ENCODE measurements at regions not wholly inside any gene's neighbourhood (a gene's known extent, or its start where the extent isn't known, plus 50 kb on each side); places are given as distances from the start of the nearest gene placed in this dataset.
"Not testable (repeated sequence)": the region's sequence is repeated elsewhere in the genome, so short reads cannot be mapped to it uniquely, and the experiment has no call there.

DNA sequence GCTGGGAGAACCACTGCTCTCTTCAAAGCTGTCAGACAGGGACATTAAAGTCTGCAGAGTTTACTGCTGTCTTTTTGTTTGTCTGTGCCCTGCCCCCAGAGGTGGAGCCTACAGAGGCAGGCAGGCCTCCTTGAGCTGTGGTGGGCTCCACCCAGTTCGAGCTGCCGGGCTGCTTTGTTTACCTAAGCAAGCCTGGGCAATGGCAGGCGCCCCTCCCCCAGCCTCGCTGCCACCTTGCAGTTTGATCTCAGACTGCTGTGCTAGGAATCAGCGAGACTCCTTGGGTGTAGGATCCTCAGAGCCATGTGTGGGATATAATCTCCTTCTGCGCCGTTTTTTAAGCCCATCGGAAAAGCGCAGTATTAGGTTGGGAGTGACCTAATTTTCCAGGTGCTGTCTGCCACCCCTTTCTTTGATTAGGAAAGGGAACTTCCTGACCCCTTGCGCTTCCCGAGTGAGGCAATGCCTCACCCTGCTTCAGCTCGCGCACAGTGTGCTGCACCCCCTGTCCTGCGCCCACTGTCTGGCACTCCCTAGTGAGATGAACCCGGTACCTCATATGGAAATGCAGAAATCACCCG is 298.3 kb upstream of the MIS18BP1 start:
- DNase-seq = not testable (repeated sequence)

- no peak for DNase-seq
Observed at GRCh38 chr14:45531022-45531421, 278.0 kb upstream of the MIS18BP1 start.

GRCh38 chr14:45526715-45527549 is 273.9 kb upstream of the MIS18BP1 start:
- peak in 1 of 2 experiments; percentile 41 for DNase-seq

DNA sequence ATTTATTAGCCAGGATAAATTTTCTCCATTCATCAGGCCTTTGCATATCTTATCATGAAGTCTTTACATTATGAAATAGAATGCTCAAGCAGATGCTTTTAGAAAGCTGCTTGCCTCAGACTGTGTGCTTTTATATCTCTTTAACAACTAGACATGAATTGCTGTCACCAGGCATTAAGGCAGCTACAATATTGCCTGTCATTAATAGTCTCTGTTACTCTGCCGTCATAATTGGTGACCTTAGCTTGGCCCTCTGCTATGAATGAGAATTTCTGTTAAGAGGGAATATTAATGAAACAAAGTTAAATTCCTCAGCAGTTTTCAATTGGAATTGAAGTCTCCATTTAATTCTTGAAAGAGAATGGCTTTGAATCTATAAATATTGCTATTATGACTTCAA is 266.8 kb upstream of the MIS18BP1 start:
- DNase-seq = no peak

GRCh38 chr14:45492876-45493275 is 239.9 kb upstream of the MIS18BP1 start:
- DNase-seq = no peak

GRCh38 chr14:45491914-45492313 is 238.9 kb upstream of the MIS18BP1 start:
- no peak for DNase-seq

GRCh38 chr14:45486599-45486998 is 233.6 kb upstream of the MIS18BP1 start:
- DNase-seq = no peak

DNA sequence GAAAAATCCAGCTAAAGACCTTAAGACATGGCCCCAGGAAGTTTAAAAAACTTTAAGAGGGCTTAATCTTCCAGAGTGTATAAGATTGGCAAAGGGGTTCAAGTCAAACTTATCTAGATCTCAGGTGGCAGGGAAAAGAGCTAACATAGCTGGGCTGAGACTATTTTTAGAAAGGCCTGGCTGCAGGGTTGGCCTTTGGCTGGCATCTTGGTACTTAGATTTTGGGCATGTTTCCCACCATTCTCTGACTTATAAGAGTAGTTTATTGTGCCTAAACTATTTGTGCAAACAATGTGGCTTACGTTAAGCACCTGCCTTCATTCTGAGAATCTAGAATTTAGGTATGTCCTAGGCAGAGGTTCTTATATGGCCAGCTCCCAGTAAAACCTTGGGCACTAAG is 214.0 kb upstream of the MIS18BP1 start:
- no peak for DNase-seq

- DNase-seq = no peak
Observed at GRCh38 chr14:45434221-45434620, 181.2 kb upstream of the MIS18BP1 start.

- peak in 1 of 2 experiments; percentile 74 for DNase-seq
Observed at GRCh38 chr14:45426685-45427282, 173.8 kb upstream of the MIS18BP1 start.

GRCh38 chr14:45406942-45407341 is 153.9 kb upstream of the MIS18BP1 start:
- DNase-seq = no peak

DNA sequence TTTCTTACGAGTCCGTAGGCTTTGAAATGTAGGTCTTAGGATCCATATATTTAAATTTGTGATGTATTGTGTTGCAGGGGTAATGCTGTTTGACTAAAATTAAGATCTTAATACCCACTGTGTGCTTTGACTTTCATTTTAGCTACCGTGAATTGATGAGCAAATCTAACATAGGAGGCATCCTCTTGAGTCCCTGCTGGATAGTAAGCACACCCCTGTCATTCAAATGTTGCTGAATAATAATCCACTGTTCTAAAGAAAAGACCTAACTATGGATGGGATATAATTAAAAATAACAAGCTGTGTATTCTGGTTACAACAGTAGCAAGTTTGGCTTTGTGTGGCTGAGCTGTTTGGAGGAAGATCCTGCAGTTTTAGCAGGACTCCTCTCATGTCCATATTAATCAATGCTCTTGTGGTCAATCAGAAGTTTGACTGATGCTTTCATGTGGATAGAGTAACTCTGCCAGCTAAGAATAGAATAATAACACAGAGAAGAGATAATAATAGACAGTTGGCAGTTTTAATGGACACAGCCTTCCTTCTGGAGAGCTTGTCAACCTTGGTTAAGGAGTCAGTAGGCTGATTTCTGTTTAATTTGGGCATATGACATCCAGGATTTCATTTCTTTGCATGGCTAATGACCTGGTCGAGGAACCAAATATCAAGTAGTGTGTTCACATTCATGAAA is 148.1 kb upstream of the MIS18BP1 start:
- DNase-seq = no peak

- DNase-seq = no peak
Observed at GRCh38 chr14:45400509-45400908, 147.5 kb upstream of the MIS18BP1 start.

DNA sequence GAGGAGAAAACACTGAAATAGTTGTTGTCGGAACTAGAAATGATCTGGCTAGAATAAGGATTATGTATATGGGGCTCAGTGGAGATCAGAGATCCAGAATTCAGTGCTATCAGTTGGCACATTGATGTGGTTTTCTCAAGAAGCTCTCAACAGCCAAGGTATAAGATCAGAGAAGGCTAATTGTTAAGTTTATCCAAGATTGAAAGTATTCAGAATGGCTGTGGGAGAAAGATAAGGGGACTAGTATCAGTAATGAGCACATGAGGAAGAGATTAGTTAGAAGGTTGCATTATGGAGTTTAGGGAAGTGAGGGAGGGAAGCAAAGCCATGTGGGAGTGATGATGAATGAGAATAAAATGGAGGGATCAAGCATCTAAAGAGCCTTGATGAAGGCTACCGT is 128.1 kb upstream of the MIS18BP1 start:
- no peak for DNase-seq

- DNase-seq = no peak
Observed at GRCh38 chr14:45377166-45377565, 124.2 kb upstream of the MIS18BP1 start.

DNA sequence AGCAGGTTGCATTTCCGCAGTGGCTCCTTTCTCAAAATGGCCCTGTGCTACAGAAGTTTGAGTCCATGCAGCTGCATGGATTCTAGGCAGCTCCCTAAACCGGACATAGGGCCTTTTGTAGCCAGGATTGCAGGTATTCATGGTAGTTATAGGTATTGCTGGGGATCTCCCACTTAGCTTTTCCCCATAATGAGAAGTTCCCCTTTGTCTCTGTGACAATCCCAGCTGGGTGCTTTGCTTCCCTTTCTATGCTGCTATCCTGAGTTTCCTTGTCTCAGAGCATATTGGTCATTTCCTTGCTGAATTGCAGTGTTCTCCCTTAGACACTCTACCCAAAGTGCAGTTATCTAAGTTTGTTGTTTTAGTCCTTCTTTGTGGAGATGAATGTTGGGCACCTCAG is 120.9 kb upstream of the MIS18BP1 start:
- DNase-seq = no peak

DNA sequence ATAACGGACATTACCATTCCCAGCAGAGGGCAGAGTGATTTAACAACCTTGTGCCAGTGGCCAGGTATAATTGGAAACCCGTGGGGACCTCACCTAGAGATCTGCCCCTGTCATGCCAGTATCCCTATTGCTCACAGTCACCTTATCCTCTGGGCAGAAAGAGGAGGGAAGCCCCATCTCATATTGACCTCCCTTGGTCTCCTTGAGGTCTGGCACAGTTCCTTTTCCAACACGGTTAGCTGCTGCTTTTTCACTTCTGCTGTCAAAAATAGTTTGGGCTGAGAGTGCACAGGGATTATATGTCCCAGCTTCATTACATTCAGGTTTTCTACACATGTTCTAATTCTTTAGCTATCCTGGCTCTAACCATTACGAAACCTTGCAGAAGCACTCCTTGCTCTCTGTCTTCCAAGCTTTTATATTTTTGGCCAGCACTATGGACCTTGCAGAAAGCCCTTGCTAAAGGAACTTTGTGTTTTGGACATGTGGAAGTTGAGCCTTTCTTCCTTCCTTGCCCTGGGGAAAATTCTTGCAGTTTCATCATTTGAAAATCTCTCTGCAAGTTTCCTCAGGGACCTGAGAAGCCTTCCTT is 111.7 kb upstream of the MIS18BP1 start:
- no peak for DNase-seq

DNA sequence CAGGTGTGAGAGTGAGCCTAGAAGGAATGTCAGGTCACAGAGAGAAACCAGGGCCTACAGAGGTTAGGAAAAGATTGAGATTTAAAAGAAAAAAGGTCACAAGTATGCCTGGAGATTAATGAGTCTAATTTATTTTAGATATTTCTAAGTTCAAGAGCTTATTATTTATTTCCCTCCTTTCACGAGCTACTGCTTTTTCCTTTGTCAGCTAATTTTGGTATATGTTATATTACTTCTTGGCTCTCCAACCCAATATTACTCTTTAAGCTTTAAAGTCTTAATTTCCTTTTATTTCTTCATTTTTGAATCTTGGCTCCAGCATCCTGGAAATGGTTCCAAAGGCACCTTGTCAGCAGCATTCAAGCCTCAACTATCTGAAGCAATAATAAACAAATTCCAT is 109.5 kb upstream of the MIS18BP1 start:
- DNase-seq = no peak

GRCh38 chr14:45361727-45362126 is 108.7 kb upstream of the MIS18BP1 start:
- DNase-seq = no peak

GRCh38 chr14:45359746-45360145 is 106.7 kb upstream of the MIS18BP1 start:
- DNase-seq = no peak

- no peak for DNase-seq
Observed at GRCh38 chr14:45332360-45332988, 79.5 kb upstream of the MIS18BP1 start.

GRCh38 chr14:45308745-45309397 is 55.9 kb upstream of the MIS18BP1 start:
- no peak for DNase-seq

Data from SW 1271 (cell line).